ENCODE measurements at regions not wholly inside any gene's neighbourhood (a gene's known extent, or its start where the extent isn't known, plus 50 kb on each side); places are given as distances from the start of the nearest gene placed in this dataset.

DNA sequence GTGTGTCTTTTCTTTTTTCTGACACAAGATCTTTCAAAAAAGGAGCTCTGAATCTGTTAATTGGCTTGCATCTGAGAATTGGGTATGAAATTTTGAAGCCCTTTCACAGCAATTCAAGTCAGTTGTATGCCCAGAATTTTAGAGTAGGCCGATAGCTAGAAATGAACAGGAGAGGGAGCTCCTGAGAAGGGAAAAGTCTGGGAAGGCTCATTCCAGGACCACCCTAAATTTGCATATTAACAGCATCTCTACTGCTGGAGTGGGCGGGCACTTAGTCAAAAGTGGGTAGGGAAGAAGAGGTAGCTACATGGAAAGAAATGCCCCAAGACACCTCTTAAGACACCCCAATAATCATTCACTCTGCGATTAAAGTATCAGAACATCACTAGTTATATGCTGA is 928.3 kb downstream of the TBC1D32 start:
- TF ChIP-seq POLR2A (IDR thresholded peaks at IDR 0.05): no peak
- TF ChIP-seq, protein P1, sequence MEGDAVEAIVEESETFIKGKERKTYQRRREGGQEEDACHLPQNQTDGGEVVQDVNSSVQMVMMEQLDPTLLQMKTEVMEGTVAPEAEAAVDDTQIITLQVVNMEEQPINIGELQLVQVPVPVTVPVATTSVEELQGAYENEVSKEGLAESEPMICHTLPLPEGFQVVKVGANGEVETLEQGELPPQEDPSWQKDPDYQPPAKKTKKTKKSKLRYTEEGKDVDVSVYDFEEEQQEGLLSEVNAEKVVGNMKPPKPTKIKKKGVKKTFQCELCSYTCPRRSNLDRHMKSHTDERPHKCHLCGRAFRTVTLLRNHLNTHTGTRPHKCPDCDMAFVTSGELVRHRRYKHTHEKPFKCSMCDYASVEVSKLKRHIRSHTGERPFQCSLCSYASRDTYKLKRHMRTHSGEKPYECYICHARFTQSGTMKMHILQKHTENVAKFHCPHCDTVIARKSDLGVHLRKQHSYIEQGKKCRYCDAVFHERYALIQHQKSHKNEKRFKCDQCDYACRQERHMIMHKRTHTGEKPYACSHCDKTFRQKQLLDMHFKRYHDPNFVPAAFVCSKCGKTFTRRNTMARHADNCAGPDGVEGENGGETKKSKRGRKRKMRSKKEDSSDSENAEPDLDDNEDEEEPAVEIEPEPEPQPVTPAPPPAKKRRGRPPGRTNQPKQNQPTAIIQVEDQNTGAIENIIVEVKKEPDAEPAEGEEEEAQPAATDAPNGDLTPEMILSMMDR (IDR thresholded peaks at IDR 0.05): no peak
- Histone ChIP-seq H3K36me3 (no peaks in the 10 kb centered on the region), H3K4me3 (replicated peaks in 1 of 3) (no peak overlapping the region), H3K27me3 (no peaks in the 10 kb centered on the region), H3K4me1 (no peaks in the 10 kb centered on the region), H3K9me3 (no peaks in the 10 kb centered on the region), H3K27ac (no peak overlapping the region)
- 80 to 84% methylated on average over 3 of the region's 3 CpGs for WGBS, 2 donors
- intact Hi-C loops (cut with DNase I): no loop called here
- no peak for DNase-seq

DNA sequence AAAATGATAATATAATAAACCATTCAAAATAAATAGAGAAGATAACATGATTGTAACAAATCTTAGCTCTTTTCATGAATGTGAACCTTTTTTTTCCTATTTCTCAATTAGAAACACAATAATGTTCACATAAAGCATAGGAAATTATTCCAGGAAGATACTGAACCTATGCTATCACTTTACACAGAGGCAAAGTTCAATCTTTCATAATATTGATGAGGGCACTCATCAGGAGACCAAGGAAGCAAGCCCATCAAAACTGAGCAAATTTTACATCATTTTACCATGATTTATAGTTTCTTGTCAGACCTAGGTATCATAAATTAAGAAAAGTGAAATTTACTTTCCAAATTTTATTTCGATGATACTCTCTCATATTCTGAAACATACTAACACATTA is 938.5 kb downstream of the TBC1D32 start:
- intact Hi-C loops (cut with DNase I): no loop called here
- Histone ChIP-seq H3K36me3 (no peaks in the 10 kb centered on the region), H3K4me1 (no peaks in the 10 kb centered on the region), H3K9me3 (no peaks in the 10 kb centered on the region), H3K4me3 (replicated peaks in 1 of 3) (no peak overlapping the region), H3K27me3 (no peaks in the 10 kb centered on the region), H3K27ac (no peak overlapping the region)
- 93 to 99% methylated on average over 1 of the region's 1 CpG for WGBS, 2 donors
- TF ChIP-seq, protein P1 (IDR thresholded peaks at IDR 0.05): no peak
- no peak for TF ChIP-seq POLR2A (IDR thresholded peaks at IDR 0.05)
- DNase-seq: no peak

DNA sequence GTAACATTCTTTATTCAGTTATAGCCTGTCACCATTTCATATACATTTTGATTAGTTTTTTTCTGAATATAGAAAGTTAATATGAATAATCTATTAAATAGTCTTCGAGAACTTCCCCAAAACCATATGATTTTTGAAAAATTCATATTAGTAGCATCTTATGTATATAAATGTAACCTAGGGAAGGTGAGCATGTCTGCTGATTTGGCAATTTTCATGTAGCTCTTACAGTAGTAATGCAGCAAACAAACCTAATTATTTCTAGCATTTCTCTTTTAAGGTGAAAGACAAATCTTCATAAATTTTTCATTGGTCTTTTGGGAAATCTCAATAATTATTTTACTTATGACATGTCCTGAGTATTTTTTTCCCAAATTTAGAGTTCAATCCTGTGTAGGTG is 939.0 kb downstream of the TBC1D32 start:
- intact Hi-C loops (cut with DNase I): no loop called here
- Histone ChIP-seq H3K27me3 (no peaks in the 10 kb centered on the region), H3K9me3 (no peaks in the 10 kb centered on the region), H3K27ac (no peak overlapping the region), H3K36me3 (no peaks in the 10 kb centered on the region), H3K4me1 (no peaks in the 10 kb centered on the region), H3K4me3 (replicated peaks in 1 of 3) (no peak overlapping the region)
- TF ChIP-seq, protein P1 (IDR thresholded peaks at IDR 0.05): no peak
- TF ChIP-seq POLR2A (IDR thresholded peaks at IDR 0.05): no peak
- no peak for DNase-seq
- WGBS, 2 donors: 94 to 97% methylated on average over 1 of the region's 1 CpG

DNA sequence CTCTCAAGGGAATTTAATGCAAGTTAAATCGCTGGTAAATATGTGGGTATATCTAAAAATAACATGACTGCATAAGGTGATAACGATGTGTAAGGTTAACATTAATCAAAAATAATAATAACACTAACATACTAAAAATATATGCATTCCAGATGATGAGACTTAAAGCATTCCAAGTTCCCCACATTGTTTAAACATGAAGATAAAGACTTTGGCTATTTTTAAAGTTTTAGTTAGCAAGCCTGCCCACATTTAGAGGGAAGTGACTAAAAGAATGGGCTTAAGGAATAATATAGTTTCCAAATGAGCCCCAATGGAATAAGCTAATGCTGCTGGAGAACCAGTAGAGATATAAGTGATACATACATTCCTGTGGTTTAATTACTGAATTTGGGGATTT is 941.3 kb downstream of the TBC1D32 start:
- H3K4me3 ChIP-seq (replicated peaks in 1 of 3): no peak overlapping the region
- 54 to 63% methylated on average over 2 of the region's 2 CpGs for WGBS, 2 donors
- H3K4me1 ChIP-seq: no peaks in the 10 kb centered on the region
- intact Hi-C loops (cut with DNase I): no loop called here
- H3K27ac ChIP-seq: no peak overlapping the region
- no peak for DNase-seq
- H3K27me3 ChIP-seq: no peaks in the 10 kb centered on the region
- TF ChIP-seq, protein P1 (IDR thresholded peaks at IDR 0.05): no peak
- no peak for TF ChIP-seq POLR2A (IDR thresholded peaks at IDR 0.05)
- H3K36me3 ChIP-seq: no peaks in the 10 kb centered on the region
- H3K9me3 ChIP-seq: no peaks in the 10 kb centered on the region

DNA sequence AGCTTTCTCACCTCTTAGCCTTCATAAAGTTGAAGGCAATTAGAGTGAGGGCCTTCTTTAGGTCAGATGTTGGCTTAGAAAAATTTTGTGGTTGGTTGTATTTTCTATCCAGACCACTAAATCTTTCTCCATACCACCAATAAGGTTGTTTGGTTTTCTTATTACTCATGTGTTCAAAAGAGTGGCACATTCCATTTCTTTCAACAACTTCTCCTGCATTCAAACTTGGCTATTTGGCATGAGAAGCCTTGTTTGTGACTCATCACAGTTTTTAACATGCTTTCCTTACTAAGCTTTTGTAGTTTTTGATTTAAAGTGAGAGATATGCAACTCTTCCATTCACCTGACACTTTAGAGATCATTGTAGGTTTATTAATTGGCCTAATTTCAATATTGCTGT is 949.6 kb downstream of the TBC1D32 start:
- no peaks in the 10 kb centered on the region for H3K36me3 ChIP-seq
- H3K4me1 ChIP-seq: no peaks in the 10 kb centered on the region
- H3K9me3 ChIP-seq: no peaks in the 10 kb centered on the region
- no peak overlapping the region for H3K27ac ChIP-seq
- TF ChIP-seq, protein P1 (IDR thresholded peaks at IDR 0.05): no peak
- TF ChIP-seq POLR2A (IDR thresholded peaks at IDR 0.05): no peak
- intact Hi-C loops (cut with DNase I): no loop called here
- DNase-seq: no peak
- no peaks in the 10 kb centered on the region for H3K27me3 ChIP-seq
- no peak overlapping the region for H3K4me3 ChIP-seq (replicated peaks in 1 of 3)
